Stimulated activated CD4-positive, alpha-beta T cell treated with anti-CD3 and anti-CD28 coated beads, Interleukin-2, amount 100 ng/mL, for 48 hours (primary cell): ENCODE measurements at regions not wholly inside any gene's neighbourhood (a gene's known extent, or its start where the extent isn't known, plus 50 kb on each side); places are given as distances from the start of the nearest gene placed in this dataset.

Experiments used
- DNase-seq, 2 donors: peaks; one replicate each; pipeline ENCODE4 v3.0.0-alpha.2; 2020

DNA sequence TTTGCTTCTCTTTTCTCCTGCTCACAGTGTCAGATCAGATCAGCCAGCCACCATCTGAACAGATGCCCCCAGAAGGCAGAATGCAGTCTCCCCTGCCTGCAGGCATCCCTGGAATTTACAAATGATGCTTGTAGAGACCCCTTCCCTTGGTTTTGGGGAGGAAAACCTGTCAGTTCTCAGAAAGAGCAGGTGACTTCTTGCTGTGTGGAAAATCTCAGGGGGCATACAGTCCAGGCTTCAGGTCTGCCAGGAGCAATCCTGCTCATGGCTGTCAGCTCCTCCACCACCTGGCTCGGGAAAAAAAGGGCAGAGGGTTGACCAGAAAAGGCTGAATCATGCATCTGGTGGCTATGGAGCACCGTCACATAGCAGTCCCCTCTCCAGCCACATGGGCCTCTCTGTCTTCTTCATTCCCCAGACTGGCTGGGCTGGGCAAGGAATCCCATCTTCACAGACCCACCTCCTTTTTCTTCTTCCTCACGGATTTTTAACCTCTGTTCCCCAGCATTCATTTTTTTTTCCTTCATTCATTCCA lies 107.0 kb downstream of the KCNF1 start:
- DNase-seq = no peak

- no peak for DNase-seq
Measured at GRCh38 chr2:11019614-11020013, 107.9 kb downstream of the KCNF1 start.

- no peak for DNase-seq
Measured at GRCh38 chr2:11022064-11022463, 110.3 kb downstream of the KCNF1 start.

DNA sequence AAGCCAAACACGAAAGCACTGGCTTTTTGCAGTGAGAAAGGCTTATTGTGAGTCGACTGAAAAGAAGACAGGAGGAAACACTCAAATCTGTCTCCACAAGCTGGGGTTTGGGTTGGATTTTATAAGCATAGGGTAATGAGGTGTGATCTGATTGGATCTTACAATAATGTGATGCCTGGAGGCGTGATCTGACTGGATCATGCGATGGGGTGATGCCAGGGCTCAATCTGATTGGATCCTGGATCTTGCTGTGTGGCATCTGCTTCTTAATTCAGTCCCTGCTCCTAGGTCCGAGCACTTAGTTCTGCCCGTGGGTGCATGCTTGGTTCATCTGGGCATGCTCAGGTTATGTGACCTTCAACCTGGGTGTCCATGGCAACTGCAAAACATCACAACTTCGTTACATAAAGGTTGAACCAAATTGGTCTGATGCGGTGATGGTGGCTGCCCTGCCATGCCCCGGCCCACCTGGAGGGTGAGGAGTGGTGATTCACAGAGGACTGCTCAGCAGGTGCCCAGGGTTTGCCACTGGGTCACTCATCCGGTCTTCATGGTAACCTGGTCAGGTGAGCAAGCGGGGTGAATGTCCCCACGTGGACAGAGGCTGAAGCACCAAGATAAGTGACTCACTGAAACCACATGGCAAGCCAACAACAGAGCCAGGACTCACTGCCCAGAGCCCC lies 111.0 kb downstream of the KCNF1 start:
- DNase-seq = no peak

- DNase-seq = no peak
Measured at GRCh38 chr2:11023326-11024258, 111.9 kb downstream of the KCNF1 start.

DNA sequence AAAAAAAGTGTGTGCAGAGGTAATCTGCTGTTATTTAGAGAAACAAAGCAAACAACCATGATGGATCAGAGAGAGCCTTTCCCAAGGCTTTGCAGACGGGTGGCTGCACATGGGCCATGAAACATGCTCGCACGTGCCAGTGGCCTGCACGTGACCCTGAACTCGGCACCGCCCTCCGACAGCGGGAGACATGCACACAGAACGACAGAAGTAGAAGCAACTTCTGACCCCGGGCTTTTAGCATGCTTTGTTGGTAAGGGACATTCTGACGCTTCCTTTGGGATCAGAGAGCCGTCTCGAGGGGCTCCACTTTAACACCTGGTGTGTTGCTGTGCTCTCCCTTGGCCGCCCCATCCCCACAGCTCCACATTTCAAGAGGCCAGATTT lies 112.5 kb downstream of the KCNF1 start:
- no peak for DNase-seq

DNA sequence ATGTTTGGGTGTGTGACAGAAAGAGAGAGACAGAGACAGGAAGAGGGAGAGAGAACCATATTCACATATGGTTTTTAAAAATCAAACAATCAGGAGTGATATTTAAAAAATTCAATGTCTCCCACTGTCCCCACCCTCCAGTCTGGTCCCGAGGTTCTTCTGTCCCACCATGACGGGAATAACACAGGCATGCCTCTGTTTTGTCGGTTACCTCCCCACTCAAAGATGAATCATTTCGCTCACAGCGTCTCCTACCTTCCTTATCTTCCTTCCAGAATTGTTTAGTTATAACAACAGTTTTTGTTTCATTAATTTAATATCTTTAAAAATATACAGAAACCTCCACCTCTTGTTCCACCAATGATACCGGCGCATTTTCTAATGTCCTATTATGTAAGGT lies 113.0 kb downstream of the KCNF1 start:
- no peak for DNase-seq

- no peak for DNase-seq
Measured at GRCh38 chr2:11026286-11026921, 114.7 kb downstream of the KCNF1 start.

GRCh38 chr2:11027195-11027594 lies 115.5 kb downstream of the KCNF1 start:
- DNase-seq = no peak

GRCh38 chr2:11028407-11028916 lies 116.7 kb downstream of the KCNF1 start:
- no peak for DNase-seq

DNA sequence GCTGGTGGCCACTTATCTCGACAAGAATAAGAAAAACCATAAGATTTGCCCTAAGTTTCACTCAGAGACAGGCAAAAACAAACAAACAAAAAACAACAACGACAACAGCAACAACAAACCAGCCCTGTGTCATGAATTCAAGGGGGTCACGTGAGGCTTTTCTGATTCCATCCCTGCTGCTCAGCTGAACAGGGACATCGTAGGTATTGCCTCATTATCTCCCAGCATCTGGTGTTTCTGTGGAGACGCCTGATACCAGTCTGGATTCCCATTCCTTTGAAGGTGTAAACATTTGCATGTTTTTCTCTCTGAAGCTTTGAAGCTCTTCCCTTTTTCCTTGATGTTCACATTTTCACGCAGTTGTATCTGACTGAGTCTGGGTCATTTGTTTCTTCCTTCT lies 117.4 kb downstream of the KCNF1 start:
- DNase-seq = no peak

DNA sequence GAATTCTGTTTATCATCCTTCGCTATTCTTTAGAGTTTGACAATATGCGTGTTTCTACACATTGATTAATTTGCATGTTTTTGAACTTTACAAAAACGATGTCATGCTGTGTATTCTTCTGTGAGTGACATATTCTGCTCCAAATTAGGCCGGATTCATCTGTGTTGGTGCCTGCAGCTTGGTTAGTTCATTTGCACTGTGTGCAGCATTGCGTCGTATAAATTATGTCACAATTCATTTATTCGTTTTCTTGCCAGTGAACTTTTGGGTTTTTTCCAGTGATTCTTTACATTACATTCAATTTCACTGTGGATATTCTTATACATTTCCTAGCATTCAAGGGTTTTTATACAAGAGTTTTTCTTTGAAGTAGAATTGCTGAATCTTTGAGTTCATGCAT lies 118.3 kb downstream of the KCNF1 start:
- no peak for DNase-seq

DNA sequence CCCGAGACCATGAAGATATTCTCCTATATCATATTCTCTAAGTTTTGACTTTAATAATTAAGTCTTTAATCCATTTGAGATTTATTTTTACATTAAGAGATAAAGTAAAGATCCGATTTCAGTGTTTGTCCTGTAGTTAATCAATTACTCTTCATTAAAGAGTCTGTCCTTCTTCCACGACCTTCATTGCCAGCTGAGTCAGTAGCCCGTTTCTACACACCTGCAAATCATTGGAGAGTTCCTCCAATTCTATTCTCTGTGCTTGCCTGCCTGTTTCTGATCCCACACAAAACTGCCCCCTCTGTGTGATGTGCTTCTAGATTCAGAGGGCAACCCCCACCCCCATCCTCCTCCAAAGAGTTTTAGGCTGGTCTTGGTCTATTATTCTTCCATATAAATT lies 119.2 kb downstream of the KCNF1 start:
- no peak for DNase-seq

DNA sequence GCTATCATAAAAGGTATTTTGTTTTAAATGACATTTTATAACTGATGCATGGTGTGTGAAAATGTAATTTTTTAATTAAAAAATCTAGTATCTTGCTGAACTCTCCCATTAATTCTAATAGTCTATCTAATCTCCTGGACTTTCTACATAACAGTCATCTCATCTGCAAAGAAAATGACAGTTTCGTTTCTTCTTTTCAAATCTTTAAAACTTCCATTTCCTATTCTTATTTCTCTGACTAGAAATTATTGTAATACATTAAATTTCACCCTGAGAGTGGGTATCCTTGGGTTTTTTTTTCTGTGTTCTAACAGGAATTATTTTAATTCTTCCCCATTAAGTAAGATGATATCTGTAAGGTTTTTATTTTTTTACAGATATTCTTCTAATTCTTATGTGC lies 120.1 kb downstream of the KCNF1 start:
- no peak for DNase-seq

GRCh38 chr2:11032396-11032795 lies 120.7 kb downstream of the KCNF1 start:
- no peak for DNase-seq

GRCh38 chr2:11033114-11033513 lies 121.4 kb downstream of the KCNF1 start:
- DNase-seq = no peak

- DNase-seq = no peak
Measured at GRCh38 chr2:11038641-11039040, 116.6 kb upstream of the SLC66A3 start.

DNA sequence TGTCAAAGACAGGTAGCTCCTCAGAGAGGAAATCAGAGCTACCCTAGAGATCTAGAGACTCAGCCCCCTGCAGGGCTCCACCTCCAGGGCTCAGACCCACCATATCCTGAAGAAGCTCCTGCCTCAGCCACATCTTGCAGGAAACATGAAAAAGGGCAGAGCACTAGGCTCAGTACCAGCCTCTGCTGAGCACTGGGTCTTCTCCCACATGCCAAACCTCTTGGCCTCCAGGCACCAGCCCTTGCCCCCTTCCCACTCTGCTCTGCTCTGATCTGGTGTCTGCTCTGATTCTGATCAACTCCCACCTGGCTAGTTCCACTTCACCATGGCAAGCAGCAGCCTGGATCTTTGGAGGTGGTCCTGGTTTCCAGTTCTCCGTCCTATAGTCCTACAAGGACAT lies 114.3 kb upstream of the SLC66A3 start:
- DNase-seq = no peak

- no peak for DNase-seq
Measured at GRCh38 chr2:11042841-11043240, 112.4 kb upstream of the SLC66A3 start.

GRCh38 chr2:11043245-11043644 lies 112.0 kb upstream of the SLC66A3 start:
- no peak for DNase-seq

DNA sequence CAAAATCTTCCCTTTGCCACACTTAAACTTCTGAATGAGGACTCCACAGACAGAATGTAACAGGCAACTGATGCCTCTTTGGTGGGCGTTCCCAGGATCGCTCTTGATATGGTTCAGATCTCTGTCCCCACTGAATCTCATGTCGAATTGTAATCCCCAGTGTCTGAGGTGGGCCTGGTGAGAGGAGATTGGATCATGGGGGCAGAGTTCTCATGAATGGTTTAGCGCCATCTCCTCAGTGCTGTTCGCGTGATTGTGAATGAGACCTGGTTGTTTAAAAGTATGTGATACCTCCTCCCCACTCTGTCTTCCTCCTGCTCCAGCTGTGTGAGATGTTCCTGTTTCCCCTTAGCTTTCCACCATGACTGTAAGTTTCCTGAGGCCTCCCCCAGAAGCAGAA lies 111.1 kb upstream of the SLC66A3 start:
- no peak for DNase-seq

DNA sequence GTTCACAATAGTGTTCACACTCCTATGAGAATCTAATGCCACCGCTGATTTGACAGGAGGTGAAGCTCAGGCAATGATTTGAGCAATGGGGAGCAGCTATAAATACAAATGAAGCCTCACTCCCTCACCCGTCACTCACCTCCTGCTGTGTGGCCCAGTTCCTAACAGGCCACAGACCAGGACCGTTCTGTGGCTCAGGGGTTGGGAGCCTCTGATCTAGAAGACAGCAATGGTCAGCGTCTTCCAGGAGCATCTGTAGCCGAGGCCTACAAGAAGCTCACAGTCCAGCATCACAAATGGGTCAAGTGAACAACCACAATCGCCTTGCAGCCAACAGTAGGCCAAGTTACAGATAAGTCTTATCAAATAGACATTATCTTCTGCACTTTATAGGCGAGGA lies 110.0 kb upstream of the SLC66A3 start:
- DNase-seq = no peak

- DNase-seq = no peak
Measured at GRCh38 chr2:11048335-11049008, 106.8 kb upstream of the SLC66A3 start.
